Cerebellar cortex (tissue), 1 donor: ENCODE measurements at regions not wholly inside any gene's neighbourhood (a gene's known extent, or its start where the extent isn't known, plus 50 kb on each side); places are given as distances from the start of the nearest gene placed in this dataset.
"Not testable (repeated sequence)": the region's sequence is repeated elsewhere in the genome, so short reads cannot be mapped to it uniquely, and the experiment has no call there.

Experiments
- DNase-seq: peaks from one replicate; pipeline ENCODE4 v3.0.0-alpha.2; 2015; ENCODE audit warnings: low spot score

DNA sequence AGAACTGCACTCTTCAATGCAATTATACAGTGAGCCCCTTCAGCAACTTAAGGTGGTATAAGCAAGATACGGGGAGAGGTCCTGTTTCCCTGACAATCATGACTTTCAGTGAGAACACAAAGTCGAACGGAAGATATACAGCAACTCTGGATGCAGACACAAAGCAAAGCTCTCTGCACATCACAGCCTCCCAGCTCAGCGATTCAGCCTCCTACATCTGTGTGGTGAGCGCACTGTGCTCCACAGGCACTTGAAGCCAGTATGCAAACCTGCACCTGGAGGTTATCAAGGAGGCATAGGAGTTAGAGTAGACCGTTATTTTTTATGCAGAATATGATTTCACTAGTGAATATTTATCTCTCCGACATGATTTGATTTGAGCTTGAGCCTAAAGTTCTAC lies 152.2 kb upstream of the OR4E1 start:
- no peak for DNase-seq

DNA sequence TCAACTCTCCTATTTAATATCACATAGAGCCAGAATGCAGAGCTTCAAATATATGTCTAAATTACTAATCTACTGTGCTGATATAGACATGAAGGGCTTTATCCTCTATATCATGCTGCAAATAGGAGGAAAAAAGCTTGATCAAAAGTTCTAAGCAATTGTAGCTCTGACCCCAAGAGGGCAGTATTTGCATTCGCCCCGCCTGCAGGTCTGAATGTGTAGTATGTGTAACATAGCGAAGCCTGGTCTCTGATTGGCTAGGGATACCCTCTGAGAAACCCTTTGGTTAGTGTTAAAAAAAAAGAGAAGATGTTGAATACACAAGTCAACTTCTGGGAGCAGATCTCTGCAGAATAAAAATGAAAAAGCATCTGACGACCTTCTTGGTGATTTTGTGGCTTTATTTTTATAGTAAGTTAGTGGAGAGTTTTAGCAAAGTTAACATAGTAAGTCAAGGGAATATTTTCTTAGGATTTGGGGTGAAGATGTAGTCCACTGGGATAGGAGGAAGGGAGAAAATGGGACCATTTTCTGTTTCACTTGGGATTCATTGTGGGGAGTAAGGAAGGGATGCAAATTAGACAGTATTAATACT lies 151.6 kb upstream of the OR4E1 start:
- peak; percentile 15 for DNase-seq

DNA sequence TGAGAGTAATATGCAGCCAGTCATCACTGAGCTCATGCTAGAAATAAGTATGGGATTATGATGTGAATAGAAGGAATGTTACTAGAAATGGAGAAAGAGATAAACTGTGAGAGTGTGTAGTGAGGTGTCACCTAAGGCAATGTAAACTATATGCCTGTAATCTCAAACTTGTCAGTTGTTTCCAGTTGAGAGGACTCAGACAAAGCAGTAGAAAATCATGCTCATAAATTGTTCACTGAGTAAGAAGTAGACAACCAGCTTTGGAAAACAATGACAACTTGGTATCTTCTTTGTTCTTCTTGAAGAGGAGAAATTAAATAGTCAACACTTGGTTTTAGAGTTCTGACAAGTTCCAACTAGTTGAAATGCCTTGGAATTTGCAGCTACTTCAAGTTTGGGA lies 148.5 kb upstream of the OR4E1 start:
- no peak for DNase-seq

DNA sequence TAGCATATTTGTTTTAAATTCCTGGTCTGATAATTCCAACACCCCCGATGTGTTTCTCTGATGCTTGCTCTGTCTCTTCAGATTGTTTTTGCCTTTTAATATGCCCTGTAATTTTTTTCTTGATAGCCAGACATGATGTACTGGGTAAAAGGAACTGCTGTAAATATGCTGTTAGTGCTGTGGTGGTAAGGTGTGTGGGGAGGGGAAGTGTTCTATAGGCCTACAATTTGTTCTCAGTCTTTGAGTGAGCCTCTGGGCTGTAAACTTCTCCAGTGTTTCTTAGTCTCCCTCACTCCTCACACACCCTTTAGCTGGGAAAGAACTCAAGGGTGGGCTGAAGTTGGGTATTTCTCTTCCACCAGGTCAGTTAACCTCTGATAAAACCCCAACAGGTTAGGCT lies 147.0 kb upstream of the OR4E1 start:
- DNase-seq: no peak

DNA sequence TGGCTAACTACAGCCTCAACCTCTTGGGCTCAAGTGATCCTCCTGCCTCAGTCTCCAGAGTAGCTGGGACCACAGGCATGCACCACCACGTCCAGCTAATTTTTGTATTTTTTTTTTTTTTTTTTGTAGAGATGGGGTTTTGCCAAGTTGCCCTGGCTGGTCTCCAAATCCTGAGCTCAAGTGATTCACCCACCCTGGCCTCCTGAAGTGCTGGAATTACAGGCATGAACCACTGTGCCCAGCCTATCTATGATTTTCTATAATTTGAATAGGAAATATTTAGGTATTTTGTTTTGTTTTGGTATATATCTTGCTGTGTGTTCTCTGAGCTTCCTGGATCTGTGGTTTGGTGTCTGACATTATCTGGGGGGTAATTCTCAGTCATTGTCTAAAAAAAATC lies 146.3 kb upstream of the OR4E1 start:
- DNase-seq: not testable (repeated sequence)

DNA sequence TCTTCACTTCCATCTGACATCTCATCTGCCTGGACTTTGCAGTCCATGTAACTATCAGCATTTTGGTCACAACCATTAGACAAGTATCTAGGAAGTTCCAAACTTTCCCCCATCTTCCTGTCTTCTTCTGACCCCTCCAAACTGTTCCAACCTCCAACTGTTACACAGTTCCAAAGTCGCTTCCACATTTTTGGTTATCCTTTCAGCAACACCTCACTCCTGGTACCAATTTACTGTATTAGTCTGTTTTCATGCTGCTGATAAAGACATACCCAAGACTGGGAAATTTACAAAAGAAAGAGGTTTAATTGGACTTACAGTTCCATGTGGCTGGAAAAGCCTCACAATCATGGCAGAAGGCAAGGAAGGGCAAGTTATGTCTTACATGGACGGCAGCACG lies 143.4 kb upstream of the OR4E1 start:
- DNase-seq: not testable (repeated sequence)

DNA sequence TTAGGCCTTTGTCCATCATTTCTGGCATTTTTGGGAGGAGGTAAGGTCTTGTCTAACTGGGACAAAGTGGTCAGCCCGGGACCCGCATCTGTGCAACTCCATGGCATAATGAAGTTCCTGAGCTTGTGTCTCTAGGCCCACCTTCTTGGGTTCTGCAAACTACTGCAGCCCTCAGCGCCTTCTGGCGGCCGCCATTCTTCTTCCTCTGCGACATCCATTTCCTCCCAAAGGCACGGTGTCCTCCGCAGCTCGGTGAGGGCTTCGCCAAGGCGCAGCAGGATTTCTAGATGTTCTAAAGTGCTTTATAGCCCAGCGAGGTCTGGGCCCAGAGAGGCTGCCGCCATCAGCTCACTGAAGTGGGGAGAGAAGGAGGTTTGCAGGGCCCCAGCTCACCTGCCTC lies 134.4 kb upstream of the OR4E1 start:
- DNase-seq: no peak

DNA sequence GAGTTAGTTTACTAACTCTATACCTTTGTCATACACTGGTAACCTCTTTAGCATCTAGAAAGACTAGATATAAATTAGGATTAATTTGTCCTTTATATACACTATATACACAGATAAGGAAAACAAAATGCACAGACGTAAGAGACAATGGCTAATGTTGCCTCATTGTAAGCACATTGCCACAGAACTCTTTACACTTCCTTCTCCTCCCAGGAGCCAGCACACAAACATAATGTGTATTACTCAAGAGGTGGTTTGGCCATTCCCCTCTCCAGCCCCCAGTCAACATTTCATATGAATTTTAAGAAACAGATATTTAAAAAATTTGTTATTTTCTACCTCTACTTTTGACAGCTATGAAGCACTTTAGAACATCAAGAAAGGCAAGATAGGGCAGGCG lies 131.4 kb upstream of the OR4E1 start:
- DNase-seq: no peak

DNA sequence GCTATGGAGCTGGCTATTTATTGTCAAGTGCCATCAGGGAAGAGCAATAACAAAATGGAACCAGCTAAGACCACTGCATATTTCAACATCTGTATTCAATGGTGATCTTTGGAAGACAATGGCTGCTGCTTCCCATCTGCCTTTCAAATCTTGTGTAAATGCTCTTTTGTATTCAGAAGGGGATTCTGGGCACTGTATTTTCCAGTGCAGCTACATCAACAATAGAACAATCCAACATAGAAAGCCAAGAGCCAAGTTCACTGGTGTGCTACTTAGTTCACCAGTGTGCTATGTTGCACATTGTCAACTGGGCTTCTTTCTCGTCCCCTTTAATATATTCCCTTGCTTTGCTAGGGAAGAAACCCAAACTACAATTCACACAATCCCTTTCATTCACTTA lies 128.8 kb upstream of the OR4E1 start:
- no peak for DNase-seq

DNA sequence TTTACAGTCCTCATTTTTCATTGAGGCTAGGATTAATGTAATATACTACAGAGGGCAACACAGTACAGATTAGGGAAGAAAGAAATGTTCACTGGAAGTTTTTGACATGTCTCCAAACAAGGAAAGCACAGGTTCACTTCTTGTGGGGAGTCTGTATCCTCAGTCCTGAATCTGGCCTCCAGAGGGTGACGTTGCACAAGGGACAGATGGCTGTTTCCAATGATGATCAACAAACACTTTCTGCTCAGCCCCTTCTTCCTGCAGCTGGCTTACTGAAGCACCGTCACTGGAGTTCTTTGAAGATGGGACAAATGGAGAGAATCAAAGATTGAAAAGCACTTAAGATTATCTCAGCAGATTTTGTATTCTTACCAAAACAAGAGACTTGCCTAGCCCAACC lies 123.3 kb upstream of the OR4E1 start:
- no peak for DNase-seq

DNA sequence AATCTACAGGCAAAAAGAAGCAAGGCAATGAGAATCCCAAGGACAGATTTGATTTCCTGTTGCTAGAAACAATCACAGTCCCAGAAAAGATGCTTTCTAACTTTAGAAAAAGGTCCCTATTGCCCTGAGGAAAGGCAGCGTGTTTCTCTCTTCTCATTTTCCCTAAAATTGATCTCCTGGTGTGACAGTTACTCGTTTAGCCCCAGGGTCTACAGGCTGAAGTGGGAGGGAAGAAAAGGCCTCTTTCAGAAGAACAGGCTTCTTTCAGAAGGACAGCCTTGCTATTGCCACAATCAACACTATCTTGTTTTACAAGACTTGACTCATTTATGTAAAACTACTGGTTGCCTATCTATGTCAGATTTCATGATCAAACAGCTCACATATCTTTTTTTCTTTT lies 121.8 kb upstream of the OR4E1 start:
- no peak for DNase-seq

DNA sequence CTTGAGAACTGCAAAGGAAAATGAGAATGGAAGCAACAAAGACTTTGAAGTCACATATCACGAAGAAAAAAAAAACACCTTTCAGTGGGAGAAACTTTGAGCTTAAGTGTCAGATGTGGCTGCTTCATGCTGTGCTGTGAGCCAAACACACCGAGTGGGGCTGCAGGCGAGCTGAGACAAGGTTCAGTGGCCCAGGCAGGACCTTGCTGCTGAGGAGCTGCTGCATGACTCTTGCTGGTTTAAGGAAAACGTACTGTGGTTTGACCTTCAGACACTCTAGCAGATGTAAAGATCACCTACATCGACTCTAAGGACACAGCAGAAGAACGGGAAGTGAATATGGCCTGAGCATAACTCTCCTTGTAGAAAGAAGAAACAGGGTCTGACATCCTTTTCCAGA lies 118.1 kb upstream of the OR4E1 start:
- no peak for DNase-seq

DNA sequence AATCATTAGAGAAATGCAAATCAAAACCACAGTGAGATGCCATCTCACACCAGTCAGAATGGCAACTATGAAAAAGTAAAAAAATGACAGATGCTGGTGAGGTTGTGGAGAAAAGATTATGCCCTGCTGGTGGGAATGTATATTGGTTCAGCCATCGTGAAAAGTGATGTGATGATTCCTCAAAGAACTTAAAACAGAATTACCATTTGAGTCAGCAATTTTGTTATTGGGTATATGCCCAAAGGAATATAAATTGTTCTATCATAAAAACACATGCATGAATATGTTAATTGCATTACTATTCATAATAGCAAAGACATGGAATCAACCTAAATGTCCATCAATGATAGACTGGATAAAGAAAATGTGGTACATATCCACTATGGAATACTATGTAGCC lies 115.1 kb upstream of the OR4E1 start:
- not testable (repeated sequence) for DNase-seq

DNA sequence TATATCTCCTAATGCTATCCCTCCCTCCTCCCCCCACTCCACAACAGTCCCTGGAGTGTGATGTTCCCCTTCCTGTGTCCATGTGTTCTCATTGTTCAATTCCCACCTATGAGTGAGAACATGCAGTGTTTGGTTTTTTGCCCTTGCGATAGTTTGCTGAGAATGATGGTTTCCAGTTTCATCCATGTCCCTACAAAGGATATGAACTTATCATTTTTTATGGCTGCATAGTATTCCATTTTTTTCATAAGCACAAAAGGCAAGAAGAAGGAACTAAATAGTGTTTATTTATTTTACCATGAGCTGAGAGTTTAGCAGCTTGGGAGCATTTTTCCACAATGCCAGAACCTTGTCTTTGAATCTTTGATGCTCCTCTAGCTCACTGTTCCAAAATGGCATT lies 113.6 kb upstream of the OR4E1 start:
- not testable (repeated sequence) for DNase-seq

DNA sequence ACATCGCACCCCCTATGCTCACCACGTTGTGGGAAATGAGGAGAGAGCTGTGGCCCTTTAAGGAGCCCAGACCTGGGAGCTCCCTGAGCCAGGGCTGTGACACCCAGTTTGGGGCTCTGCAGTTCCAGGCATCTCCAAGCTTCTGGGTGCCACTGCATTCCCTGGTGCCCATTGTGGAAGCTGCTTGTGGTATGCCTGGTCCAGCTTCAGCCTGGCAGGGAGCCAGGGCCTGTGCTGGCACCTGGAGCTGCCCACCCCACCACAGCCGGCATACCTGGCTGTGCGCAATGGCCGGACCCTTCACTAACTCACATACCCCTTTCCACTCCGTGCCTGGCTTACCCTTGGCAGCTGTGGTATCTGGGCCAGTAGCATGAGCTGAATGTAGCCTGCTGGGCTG lies 107.9 kb upstream of the OR4E1 start:
- no peak for DNase-seq

DNA sequence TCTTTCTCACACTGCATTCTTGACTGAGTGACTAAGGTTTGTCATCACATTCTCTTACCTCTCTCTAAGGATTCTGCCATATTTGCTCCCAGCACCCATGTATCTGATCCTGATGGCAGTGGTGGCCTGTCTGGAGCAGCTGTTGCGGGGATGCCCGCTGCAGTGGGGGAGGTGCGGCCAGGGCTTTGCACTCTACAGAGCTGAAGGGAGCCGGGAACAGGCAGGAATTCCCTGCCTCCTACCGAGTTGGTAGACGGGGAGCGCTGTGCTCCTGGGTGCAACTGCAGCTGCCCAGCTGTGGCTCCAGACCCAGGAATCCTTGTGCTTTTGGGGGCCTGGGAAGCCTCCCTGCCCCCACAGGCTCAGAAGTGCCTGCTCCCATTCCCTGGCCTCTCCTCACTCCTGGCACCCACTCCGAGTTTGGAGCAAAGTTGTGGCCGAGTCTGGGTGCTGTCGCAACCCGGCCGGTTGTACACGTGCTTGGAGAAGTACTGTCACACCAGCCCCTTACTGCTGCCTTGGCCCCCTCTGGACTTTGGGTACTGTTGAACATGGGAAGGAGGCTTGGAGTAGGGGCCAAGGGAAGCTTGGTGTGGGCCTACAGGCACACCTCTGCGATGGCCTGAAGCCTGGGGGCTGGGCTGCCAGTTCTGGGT lies 106.9 kb upstream of the OR4E1 start:
- no peak for DNase-seq

DNA sequence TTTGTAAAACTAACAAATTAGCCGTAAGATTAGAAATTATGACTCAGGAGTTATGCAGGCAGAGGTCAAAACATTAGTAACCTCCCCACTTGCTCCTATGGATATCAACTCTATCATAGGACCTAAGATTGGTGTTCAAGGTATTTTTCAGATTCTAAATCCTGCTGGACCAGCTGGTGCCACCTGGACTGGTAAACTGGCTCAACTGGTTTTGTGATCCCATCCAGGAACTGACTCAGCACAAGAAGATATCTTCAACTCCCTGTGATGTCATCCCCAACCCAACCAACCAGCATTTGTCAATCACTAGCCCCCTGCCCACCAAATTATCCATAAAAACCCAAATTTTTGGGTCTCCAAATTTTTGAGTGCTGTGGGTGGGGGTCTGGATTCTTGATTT lies 98.1 kb upstream of the OR4E1 start:
- DNase-seq: no peak

DNA sequence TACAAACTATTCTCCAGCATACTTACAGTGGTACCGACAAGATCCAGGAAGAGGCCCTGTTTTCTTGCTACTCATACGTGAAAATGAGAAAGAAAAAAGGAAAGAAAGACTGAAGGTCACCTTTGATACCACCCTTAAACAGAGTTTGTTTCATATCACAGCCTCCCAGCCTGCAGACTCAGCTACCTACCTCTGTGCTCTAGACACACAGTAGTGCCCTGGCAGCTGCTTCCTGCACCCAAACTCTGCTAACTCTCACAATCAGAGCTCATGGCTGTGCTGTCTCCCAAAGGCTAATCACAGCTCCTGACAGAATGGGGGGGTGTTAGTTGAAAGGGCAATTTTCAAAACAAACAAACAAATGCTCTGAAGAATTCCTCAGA lies 95.2 kb upstream of the OR4E1 start:
- no peak for DNase-seq

DNA sequence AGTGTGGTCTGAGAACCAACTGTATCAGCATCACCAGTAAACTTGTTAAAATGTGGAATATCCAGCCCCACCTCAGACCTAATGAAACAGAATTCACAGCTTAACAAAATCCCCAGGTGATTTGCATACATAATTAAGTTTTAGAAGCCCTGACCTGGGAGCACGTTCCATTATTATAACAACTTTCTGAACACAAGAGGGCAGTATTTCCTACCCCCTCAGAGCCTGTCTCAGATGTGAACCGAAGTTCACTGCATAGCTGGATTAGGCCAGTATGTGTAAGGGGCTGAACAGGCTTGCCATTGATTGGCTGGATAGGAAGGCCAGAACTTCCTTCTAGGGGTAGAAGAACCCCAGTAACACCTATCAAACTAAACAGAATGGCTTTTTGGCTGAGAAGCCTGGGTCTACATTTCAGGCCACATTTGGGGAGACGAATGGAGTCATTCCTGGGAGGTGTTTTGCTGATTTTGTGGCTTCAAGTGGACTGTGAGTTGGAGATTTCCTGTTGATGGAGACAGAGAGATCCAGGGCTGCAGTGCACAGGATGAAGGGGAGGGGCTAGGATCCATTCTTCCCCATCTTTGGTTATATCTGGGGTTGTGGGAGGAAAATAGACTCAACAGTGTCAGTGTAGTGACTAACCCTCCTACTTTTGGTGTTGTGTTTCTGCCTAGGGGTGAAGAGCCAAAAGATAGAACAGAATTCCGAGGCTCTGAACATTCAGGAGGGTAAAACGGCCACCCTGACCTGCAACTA lies 94.7 kb upstream of the OR4E1 start:
- DNase-seq: peak; percentile 3

DNA sequence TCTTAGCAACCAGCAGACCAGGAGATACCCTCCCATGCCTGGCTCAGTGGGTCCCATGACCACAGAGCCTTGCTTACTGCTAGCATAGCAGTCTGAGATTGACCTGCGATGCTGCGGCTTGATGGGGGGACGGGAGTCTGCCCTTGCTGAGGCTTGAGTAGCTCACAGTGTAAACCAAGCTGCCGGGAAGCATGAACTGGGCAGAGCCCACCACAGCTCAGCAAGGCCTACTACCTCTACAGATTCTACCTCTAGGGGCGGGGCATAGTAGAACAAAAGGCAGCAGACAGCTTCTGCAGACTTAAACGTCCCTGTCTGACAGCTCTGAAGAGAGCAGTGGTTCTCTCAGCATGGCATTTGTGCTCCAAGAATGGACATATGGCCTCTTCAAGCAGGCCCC lies 86.7 kb upstream of the OR4E1 start:
- not testable (repeated sequence) for DNase-seq

DNA sequence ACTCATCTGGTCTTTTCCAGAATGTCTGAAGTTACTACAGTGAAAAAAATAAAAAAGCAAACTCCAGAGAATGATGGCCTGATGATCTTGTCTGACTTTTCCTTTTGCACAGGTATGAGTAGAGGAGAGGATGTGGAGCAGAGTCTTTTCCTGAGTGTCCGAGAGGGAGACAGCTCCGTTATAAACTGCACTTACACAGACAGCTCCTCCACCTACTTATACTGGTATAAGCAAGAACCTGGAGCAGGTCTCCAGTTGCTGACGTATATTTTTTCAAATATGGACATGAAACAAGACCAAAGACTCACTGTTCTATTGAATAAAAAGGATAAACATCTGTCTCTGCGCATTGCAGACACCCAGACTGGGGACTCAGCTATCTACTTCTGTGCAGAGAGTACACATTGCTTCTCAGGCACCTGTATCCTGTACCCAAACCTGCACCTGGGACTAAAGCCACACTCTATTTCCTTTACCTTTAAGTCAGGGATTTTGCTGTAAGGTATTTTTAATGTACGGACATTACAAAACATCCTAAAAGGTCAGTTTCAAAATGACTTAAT lies 75.8 kb upstream of the OR4E1 start:
- no peak for DNase-seq

DNA sequence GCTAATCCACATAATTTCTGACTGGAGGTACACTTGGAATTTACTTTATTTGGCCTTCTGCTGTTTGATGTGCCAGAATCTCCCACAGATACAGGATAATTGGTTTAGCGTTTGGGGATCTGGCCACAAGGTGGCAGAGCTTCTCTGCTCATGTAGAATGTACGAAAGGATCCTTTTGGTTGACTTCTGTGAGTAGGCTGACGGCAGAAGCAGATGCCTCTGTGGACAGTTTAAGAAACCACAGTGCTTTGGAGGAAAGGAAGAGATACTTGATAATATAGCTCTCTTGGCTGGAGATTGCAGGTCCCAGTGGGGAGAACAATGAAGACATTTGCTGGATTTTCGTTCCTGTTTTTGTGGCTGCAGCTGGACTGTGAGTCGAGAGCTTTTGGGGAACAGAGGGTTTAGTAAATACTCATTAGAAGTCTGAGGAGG lies 75.3 kb upstream of the OR4E1 start:
- peak; percentile 54 for DNase-seq

DNA sequence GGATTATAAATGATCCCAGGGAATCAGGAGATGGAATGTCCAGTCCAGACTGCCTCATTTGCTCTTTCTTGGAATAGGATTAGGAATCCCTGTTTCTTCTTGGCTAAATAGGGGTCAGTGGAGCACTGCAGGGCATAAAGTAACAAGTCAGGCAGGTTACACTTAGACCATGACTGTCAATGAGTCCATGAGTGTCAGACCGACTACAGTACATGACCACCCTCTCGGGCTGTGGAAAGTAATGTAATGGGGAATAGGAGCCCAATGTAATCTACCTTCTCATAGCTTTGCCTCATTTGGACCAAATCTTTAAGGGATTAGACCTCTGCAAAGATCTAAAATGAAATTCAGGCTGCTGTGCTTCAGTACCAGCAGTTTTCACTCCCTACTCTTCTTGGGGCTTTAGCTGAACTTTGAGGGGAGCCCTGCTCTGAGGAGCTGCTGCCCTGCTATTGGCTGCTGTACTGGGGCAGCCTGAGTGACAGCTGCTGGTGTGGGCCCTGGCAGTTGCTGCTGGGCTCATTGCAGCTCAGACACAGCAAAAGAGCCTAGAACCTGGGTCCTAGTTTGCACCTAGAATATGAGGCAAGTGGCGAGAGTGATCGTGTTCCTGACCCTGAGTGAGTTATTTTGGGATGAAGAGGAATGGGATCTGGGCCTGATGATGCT lies 62.2 kb upstream of the OR4E1 start:
- no peak for DNase-seq
